SK-N-MC (cell line): ENCODE measurements at regions not wholly inside any gene's neighbourhood (a gene's known extent, or its start where the extent isn't known, plus 50 kb on each side); places are given as distances from the start of the nearest gene placed in this dataset.

Experiments used
- DNase-seq: peaks from one replicate; pipeline ENCODE4 v3.0.0-alpha.2; 2011; ENCODE audit warnings: low read depth, low spot score
- H3K27ac ChIP-seq: fragments of 200-600 bp; sonication (generic); 2 replicates; pipeline ENCODE4 v1.5.1; 2016; ENCODE audit warnings: mixed run types
- H3K36me3 ChIP-seq: fragments of 200-600 bp; sonication (generic); 2 replicates; pipeline ENCODE4 v1.6.1; 2017; ENCODE audit warnings: antibody characterized with exemption, low read length, mixed read lengths; ENCODE audit not compliant: insufficient read depth
- H3K4me3 ChIP-seq: fragments of 200-600 bp; sonication (generic); 2 replicates; pipeline ENCODE4 v1.5.1; 2016
- H3K9ac ChIP-seq: fragments of 200-600 bp; sonication (generic); 2 replicates; pipeline ENCODE4 v1.8.0; 2017; ENCODE audit warnings: mixed run types, mixed read lengths; ENCODE audit not compliant: insufficient read length
- H3K9me3 ChIP-seq: fragments of 200-600 bp; sonication (generic); 2 replicates; pipeline ENCODE4 v1.6.1; 2017; ENCODE audit warnings: low read depth, mild to moderate bottlenecking, antibody characterized with exemption, low read length, moderate library complexity, mixed read lengths
- EZH2 ChIP-seq: fragments of 200-600 bp; sonication (generic); IDR thresholded peaks from one replicate; pipeline ENCODE4 v1.6.1; 2017; ENCODE audit warnings: antibody characterized with exemption
- FOXP2 ChIP-seq: optimal IDR thresholded peaks from 2 replicates; pipeline ENCODE3; 2011; ENCODE audit warnings: mild to moderate bottlenecking, moderate library complexity; ENCODE audit not compliant: insufficient read depth; ENCODE audit errors: extremely low read length, control extremely low read depth
- POLR2AphosphoS5 ChIP-seq: IDR thresholded peaks from 2 replicates; pipeline ENCODE4 v1.6.1; 2012; ENCODE audit warnings: mild to moderate bottlenecking, low read depth, low read length, borderline replicate concordance

DNA sequence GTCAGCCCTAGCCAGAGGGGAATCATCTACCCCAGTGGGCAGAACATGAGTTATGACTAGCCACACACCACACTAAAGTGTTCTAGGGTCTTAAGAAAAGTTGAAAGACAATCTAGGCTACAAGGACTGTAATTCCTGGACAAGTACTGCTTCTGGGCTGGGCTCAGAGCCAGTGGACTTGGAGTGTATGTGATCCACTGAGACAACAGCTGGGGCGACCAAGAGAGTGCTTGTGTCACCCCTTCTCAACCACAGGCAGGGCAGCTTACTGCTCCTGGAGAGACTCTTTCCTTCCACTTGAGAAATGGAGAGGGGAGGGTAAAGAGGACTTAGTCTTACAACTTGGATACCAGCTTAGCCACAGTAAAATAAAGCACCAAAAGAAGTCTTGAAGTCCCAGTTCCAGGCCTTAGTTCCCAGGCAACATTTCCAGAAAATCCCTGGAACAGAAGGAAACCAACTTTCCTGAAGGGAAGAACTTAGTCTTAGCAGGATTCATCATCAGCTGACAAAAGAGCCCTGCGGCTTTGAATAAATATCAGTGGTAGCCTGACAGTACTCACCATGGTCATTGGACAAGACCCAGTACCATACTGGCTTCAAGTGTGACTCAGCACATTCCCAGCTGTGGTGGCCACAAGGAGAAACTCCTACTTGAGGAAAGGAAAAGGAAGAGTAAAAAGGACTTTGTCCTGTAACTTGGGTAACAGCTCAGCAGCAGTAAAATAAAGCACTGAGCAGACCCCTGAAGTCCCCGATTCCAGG, 355.1 kb upstream of the ADGRB3 start:
- H3K36me3 ChIP-seq = no peaks in the 10 kb centered on the region
- no peak for DNase-seq
- TF ChIP-seq FOXP2 (no peak), EZH2 (no peak), POLR2AphosphoS5 (no peak)
- H3K4me3 ChIP-seq = no peak overlapping the region
- H3K9me3 ChIP-seq = no peaks in the 10 kb centered on the region
- no peak overlapping the region for H3K27ac ChIP-seq
- H3K9ac ChIP-seq = no peak overlapping the region

DNA sequence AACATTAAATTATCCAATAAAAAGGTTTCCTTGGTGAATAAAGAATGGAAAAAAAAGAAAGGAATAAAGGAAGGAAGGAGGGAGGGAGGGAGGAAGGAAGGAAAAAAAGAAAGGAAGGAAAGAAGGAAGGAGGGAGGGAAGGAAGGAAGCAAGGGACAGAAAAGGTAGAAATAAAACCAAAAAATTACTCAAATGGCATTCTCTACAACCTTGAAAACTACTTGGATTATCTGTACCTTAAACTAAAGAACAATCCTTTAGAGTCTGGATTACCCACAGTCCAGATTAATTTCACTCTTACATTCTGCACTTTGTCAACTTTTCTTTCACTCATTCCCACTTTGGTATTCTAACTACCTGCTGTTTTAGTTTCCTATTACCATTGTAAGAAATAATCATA, 361.8 kb upstream of the ADGRB3 start:
- Histone ChIP-seq H3K36me3 (no peaks in the 10 kb centered on the region), H3K4me3 (no peak overlapping the region), H3K9me3 (no peaks in the 10 kb centered on the region), H3K27ac (no peak overlapping the region), H3K9ac (no peak overlapping the region)
- TF ChIP-seq POLR2AphosphoS5 = no peak
- no peak for TF ChIP-seq FOXP2
- TF ChIP-seq EZH2 = no peak
- DNase-seq = no peak

DNA sequence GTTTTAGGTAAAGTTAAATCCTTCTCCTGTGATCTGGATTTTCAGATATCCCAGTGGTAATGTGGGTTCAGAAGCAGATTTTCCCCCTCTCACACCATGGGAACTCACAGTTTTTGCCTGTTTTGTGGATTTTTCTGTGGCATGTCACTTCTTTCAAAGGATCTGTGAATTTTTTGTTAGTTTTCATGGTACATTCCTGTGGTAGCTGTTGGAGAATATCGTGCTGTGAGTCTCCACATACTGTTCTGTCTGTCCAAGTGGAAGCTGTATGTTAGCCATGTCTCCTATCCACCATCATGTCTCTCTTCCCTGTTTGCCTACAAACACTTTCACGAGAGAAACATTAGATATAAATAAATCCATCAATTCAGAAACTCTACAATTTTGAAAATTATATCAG, 378.7 kb upstream of the ADGRB3 start:
- H3K36me3 ChIP-seq = no peaks in the 10 kb centered on the region
- DNase-seq = no peak
- TF ChIP-seq EZH2 (no peak), POLR2AphosphoS5 (no peak), FOXP2 (no peak)
- no peaks in the 10 kb centered on the region; the same call in 1 of the 2 replicates for H3K9me3 ChIP-seq
- H3K4me3 ChIP-seq = no peak overlapping the region
- H3K27ac ChIP-seq = no peak overlapping the region
- no peak overlapping the region for H3K9ac ChIP-seq

DNA sequence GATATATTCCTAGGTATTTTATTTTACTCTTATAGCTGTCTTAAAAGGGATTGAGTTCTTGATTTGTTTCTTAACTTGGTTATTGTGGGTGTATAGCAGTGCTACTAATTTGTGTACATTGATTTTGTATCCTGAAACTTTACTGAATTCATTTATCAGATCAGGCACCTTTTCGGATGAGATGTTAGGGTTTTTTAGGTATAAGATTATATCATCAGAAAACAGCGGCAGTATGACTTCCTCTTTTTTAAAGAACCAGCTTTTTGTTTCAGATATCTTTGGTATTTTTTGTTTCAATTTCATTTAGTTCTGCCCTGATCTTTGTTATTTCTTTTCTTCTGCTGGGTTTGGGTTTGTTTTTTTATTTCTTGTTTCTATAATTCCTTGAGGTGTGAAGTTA, 382.4 kb upstream of the ADGRB3 start:
- no peak overlapping the region for H3K9ac ChIP-seq
- H3K4me3 ChIP-seq = no peak overlapping the region

DNA sequence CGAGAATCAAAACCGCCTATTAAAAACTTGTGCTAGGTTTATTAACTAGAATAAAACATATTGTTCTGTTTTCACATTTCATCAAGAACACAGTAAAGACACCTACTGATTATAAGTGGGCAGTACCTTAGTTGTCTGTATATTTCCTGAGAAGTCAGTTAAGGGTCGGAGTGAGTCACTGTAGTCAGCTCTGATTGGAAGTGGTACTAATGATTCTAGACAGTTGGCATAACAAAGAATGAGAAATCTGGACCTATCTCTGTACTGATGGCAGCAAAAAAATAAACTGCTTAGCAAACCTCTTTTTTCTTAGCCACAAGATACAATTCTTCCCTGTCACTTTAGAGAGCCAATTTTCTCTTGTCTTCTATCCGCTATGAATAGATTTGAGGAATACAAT, 387.3 kb upstream of the ADGRB3 start:
- no peaks in the 10 kb centered on the region; the same call in 1 of the 2 replicates for H3K9me3 ChIP-seq
- TF ChIP-seq EZH2 (no peak), FOXP2 (no peak), POLR2AphosphoS5 (no peak)
- no peaks in the 10 kb centered on the region for H3K36me3 ChIP-seq
- no peak overlapping the region for H3K9ac ChIP-seq
- no peak overlapping the region for H3K27ac ChIP-seq
- H3K4me3 ChIP-seq = no peak overlapping the region
- DNase-seq = no peak

More for the DNA sequence above, 382.4 kb upstream of the ADGRB3 start:
- H3K27ac ChIP-seq = no peak overlapping the region
- H3K9me3 ChIP-seq = no peaks in the 10 kb centered on the region; the same call in 1 of the 2 replicates
- H3K36me3 ChIP-seq = no peaks in the 10 kb centered on the region
- TF ChIP-seq EZH2 = no peak
- TF ChIP-seq POLR2AphosphoS5 = no peak
- no peak for TF ChIP-seq FOXP2
- DNase-seq = no peak

DNA sequence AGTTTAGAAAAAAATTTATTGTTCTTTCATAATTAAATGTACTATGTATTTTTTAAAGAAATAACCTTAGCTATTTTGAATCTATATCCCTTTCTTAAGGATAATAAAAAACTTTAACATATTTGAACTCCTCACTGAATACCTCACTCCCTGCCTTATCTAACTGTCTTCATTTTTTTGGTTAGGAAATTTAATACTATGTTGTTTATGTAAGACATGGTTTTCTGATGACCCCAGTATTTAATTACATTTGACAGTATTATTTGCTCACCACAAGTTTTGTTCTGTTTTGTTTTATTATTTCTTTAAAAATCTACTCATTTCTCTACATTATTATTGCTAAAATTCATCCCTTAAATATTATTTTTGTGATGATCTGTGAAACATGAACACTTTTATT, 394.4 kb upstream of the ADGRB3 start:
- TF ChIP-seq POLR2AphosphoS5 = no peak
- Histone ChIP-seq H3K27ac (no peak overlapping the region), H3K4me3 (no peak overlapping the region)

DNA sequence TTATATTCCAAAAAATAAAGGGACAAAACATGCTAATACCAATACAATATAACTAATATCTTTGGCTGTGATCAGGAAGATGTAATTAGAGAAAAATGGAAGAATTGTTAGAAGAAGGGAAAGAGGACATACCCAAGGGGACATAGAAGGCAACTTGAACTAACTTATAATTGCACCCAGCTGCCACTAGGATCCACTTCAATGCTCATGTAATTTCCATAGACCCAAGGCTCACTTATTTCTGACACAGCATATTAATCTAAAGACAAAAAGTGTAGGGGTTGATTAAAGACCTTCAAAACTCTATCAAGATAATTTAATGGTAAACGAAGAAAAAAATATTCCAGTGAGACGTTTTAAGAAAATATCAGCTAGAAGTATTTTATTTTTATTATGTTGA, 396.0 kb upstream of the ADGRB3 start:
- TF ChIP-seq EZH2 = no peak
- no peak for TF ChIP-seq POLR2AphosphoS5
- no peak for TF ChIP-seq FOXP2
- H3K9me3 ChIP-seq = no peaks in the 10 kb centered on the region

More for the DNA sequence above, 394.4 kb upstream of the ADGRB3 start:
- Histone ChIP-seq H3K36me3 (no peaks in the 10 kb centered on the region), H3K9ac (no peak overlapping the region), H3K9me3 (no peaks in the 10 kb centered on the region)
- DNase-seq = no peak

DNA sequence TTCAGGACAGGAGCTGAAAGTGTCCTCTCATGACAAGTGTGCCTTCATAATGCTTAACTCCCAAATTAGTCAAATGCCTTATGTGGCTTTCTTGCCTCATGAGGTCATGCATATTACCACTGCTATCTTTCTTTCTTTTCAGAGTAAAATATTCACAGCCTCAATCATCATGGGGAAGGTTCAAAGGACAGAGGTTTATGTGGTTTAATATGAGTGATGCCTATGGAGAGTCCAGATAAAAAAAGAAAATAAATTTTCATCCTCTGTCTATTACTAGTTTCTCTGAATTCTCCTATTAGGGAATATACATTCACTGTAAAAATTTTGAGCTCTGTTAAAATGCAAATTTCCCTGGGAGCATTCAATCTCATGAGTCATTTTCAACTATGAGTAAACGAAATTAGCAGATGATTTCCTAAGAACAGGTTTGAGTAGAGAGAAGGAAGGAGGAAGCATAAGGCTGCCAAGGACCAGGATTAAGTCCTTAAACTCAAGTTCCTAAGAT, 396.9 kb upstream of the ADGRB3 start:
- Histone ChIP-seq H3K27ac (peak overlapping the region; percentile 62), H3K9ac (no peak overlapping the region), H3K4me3 (peak overlapping the region; percentile 20; the same call in 1 of the 2 replicates), H3K9me3 (no peaks in the 10 kb centered on the region), H3K36me3 (no peaks in the 10 kb centered on the region)
- no peak for DNase-seq
- TF ChIP-seq EZH2 (no peak), POLR2AphosphoS5 (no peak), FOXP2 (no peak)

More for the DNA sequence above, 396.0 kb upstream of the ADGRB3 start:
- Histone ChIP-seq H3K27ac (peak overlapping the region; percentile 62; the same call in 1 of the 2 replicates), H3K9ac (no peak overlapping the region), H3K36me3 (no peaks in the 10 kb centered on the region), H3K4me3 (no peak overlapping the region)
- no peak for DNase-seq

DNA sequence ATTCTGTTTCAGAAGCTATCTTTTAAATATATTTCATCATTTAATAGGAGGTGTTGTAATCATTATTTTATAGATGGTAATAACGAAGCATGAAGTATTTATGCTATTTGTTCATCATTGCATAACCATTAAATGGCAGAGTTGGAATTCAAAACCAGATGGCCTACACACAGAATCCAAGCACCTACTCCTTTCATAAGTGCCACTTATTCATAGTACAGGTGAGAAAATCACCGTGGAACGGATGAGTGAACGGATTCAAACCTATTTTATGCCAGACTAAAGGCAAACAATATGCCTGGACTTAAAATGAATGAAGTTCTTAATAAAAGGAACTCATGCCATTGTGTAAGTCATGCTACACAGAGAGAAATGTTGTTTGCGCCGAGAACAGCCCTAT, 397.9 kb upstream of the ADGRB3 start:
- H3K9ac ChIP-seq = no peak overlapping the region
- no peaks in the 10 kb centered on the region for H3K36me3 ChIP-seq
- H3K27ac ChIP-seq = 0 out of 2 replicates have a peak overlapping the region, but pooled peaks have one; percentile 62
- no peaks in the 10 kb centered on the region for H3K9me3 ChIP-seq
- DNase-seq = no peak
- TF ChIP-seq FOXP2 (no peak), EZH2 (no peak), POLR2AphosphoS5 (no peak)
- H3K4me3 ChIP-seq = no peak overlapping the region
